ENCODE measurements at regions not wholly inside any gene's neighbourhood (a gene's known extent, or its start where the extent isn't known, plus 50 kb on each side); places are given as distances from the start of the nearest gene placed in this dataset.

DNA sequence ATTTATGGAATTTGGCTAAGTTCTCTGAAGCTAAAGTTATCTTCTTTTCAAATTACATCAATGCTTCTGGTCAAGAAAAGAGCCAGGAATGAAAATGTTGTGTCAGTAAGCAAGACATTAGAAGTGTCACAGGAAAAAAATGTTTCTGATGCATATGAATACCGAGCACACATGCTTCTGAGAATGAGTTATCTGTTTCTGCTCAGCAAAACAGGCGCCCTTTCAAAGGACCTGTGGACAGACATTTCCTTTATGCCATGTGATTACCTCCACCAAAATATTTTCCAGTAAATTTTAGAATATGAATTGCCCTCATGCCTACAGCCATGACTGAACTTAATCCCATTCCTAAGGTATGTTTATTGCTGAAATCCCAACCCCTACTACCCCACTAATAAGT lies 55.4 kb upstream of the RNF180 start:
- H3K27ac ChIP-seq: no peak overlapping the region
- no peaks in the 10 kb centered on the region for H3K27me3 ChIP-seq
- no peaks in the 10 kb centered on the region for H3K36me3 ChIP-seq
- DNase-seq (ENCODE audit: low spot score in 2 of 2): no peak
- H3K4me1 ChIP-seq: no peaks in the 10 kb centered on the region
- no peak for TF ChIP-seq EP300 (IDR thresholded peaks at IDR 0.05)
- no peak for TF ChIP-seq POLR2A (IDR thresholded peaks at IDR 0.05)
- peaks cover 8% of the 10 kb centered on the region for H3K9me3 ChIP-seq
- no peak overlapping the region for H3K4me3 ChIP-seq
- WGBS: 66% methylated on average over 2 of the region's 2 CpGs

DNA sequence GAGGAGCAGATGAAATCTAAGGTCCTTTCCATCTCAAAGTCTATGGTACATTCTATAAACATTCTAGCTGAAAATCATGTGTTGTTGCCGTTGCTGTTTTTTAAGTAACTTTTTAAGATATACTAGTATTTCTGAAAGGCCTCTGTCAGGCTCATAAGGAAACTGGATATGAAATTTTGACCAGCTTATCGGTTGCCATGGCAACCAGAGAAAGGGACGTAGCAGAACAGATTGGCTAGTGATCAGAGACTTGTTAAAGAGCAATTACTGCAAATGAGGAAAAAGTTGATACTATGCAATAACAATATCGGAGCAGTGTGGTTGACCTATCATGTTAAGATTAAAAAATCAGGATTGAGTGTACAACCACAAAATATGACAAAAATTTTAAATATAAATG lies 57.0 kb upstream of the RNF180 start:
- peaks cover 9% of the 10 kb centered on the region for H3K9me3 ChIP-seq
- no peaks in the 10 kb centered on the region for H3K4me1 ChIP-seq
- no peak overlapping the region for H3K27ac ChIP-seq
- no peaks in the 10 kb centered on the region for H3K27me3 ChIP-seq
- WGBS: 77% methylated on average over 4 of the region's 4 CpGs
- no peak for DNase-seq (ENCODE audit: low spot score in 2 of 2)
- no peaks in the 10 kb centered on the region for H3K36me3 ChIP-seq
- no peak overlapping the region for H3K4me3 ChIP-seq
- no peak for TF ChIP-seq POLR2A (IDR thresholded peaks at IDR 0.05)
- TF ChIP-seq, protein P1, sequence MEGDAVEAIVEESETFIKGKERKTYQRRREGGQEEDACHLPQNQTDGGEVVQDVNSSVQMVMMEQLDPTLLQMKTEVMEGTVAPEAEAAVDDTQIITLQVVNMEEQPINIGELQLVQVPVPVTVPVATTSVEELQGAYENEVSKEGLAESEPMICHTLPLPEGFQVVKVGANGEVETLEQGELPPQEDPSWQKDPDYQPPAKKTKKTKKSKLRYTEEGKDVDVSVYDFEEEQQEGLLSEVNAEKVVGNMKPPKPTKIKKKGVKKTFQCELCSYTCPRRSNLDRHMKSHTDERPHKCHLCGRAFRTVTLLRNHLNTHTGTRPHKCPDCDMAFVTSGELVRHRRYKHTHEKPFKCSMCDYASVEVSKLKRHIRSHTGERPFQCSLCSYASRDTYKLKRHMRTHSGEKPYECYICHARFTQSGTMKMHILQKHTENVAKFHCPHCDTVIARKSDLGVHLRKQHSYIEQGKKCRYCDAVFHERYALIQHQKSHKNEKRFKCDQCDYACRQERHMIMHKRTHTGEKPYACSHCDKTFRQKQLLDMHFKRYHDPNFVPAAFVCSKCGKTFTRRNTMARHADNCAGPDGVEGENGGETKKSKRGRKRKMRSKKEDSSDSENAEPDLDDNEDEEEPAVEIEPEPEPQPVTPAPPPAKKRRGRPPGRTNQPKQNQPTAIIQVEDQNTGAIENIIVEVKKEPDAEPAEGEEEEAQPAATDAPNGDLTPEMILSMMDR (IDR thresholded peaks at IDR 0.05): no peak
- TF ChIP-seq EP300 (IDR thresholded peaks at IDR 0.05): no peak
- TF ChIP-seq POLR2AphosphoS5 (IDR thresholded peaks at IDR 0.05): no peak

DNA sequence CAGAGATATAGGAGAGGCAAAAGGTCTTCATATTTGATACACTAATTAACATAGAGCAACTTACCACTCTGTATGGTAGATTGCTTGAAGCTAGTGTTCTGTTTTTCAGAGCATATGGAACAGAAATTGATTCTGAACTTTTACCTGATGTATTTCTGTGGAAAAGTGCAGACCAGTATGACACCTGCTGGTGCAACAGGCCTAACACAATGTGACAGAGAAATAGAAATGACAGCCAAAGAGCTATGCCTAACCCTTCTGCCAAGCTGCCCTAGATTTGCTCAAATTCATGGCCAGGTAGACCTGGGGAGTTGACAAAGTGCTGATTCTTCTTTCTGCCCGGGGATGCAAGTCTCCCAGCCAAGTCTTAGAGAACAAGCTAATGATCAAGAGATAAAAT lies 65.4 kb upstream of the RNF180 start:
- H3K4me3 ChIP-seq: no peak overlapping the region
- DNase-seq (ENCODE audit: low spot score in 2 of 2): no peak
- WGBS: 47% methylated on average over 1 of the region's 1 CpG

GRCh38 chr5:64096771-64097170 lies 68.9 kb upstream of the RNF180 start:
- no peak overlapping the region for H3K27ac ChIP-seq
- H3K4me1 ChIP-seq: no peaks in the 10 kb centered on the region
- H3K9me3 ChIP-seq: no peaks in the 10 kb centered on the region
- TF ChIP-seq EP300 (IDR thresholded peaks at IDR 0.05) (no peak), POLR2AphosphoS5 (IDR thresholded peaks at IDR 0.05) (no peak), POLR2A (IDR thresholded peaks at IDR 0.05) (no peak)
- TF ChIP-seq, protein P1 (IDR thresholded peaks at IDR 0.05): no peak
- no peak overlapping the region for H3K4me3 ChIP-seq
- no peaks in the 10 kb centered on the region for H3K27me3 ChIP-seq
- H3K36me3 ChIP-seq: no peaks in the 10 kb centered on the region
- no peak for DNase-seq (ENCODE audit: low spot score in 2 of 2)

More for the DNA sequence above, 65.4 kb upstream of the RNF180 start:
- no peak overlapping the region for H3K27ac ChIP-seq
- H3K9me3 ChIP-seq: peaks cover under 1% of the 10 kb centered on the region
- no peaks in the 10 kb centered on the region for H3K36me3 ChIP-seq
- no peaks in the 10 kb centered on the region for H3K27me3 ChIP-seq
- no peaks in the 10 kb centered on the region for H3K4me1 ChIP-seq
- TF ChIP-seq EP300 (IDR thresholded peaks at IDR 0.05) (no peak), POLR2AphosphoS5 (IDR thresholded peaks at IDR 0.05) (no peak), POLR2A (IDR thresholded peaks at IDR 0.05) (no peak)
- TF ChIP-seq, protein P1 (IDR thresholded peaks at IDR 0.05): no peak

DNA sequence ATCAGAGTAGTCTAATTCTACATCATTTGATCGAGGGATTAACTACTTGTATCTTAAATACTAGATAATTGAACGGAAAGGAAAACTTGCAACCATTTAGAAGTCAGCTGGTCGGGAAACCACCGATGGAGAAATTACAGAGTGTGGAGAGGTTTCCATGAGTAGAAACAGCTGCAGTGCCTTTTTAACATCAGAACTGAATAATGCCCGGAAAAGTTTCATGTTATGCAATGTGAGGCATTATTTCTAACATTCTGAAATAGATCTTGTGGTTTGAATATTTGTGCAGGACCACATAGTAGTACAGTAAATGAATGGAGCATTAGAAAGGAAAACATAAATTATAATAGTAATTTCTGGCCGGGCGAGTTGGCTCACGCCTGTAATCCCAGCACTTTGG lies 88.1 kb upstream of the RNF180 start:
- 79% methylated on average over 8 of the region's 8 CpGs for WGBS
- TF ChIP-seq POLR2AphosphoS5 (IDR thresholded peaks at IDR 0.05): no peak
- TF ChIP-seq, protein P1 (IDR thresholded peaks at IDR 0.05): no peak
- no peak for TF ChIP-seq POLR2A (IDR thresholded peaks at IDR 0.05)
- TF ChIP-seq EP300 (IDR thresholded peaks at IDR 0.05): no peak
- H3K4me3 ChIP-seq: no peak overlapping the region
- no peak for DNase-seq (ENCODE audit: low spot score in 2 of 2)
- no peaks in the 10 kb centered on the region for H3K9me3 ChIP-seq
- H3K27ac ChIP-seq: no peak overlapping the region
- no peaks in the 10 kb centered on the region for H3K27me3 ChIP-seq
- no peaks in the 10 kb centered on the region for H3K36me3 ChIP-seq
- H3K4me1 ChIP-seq: no peaks in the 10 kb centered on the region

DNA sequence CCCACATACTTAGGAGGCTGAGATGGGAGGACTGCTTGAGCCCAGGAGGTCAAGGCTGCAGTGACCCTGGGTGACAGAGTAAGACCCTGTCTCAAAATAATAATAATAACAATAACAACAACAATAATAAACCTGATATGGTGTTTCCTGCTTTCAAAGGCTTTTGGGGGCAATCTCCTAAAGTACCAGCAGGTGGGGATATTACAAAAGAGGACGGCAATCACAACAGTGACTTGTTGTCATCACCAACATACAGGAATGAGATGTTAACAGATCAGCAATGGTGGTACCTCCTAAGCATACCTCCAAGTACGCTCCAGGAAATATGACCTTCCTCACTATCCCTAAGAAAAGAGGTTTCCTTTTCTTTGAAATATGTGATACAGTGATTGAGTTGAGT lies 91.1 kb upstream of the RNF180 start:
- no peak overlapping the region for H3K4me3 ChIP-seq
- DNase-seq (ENCODE audit: low spot score in 2 of 2): no peak
- H3K9me3 ChIP-seq: no peaks in the 10 kb centered on the region
- no peaks in the 10 kb centered on the region for H3K4me1 ChIP-seq
- TF ChIP-seq POLR2AphosphoS5 (IDR thresholded peaks at IDR 0.05) (no peak), POLR2A (IDR thresholded peaks at IDR 0.05) (no peak), EP300 (IDR thresholded peaks at IDR 0.05) (no peak)
- TF ChIP-seq, protein P1 (IDR thresholded peaks at IDR 0.05): peak in 1 of 2 donors; percentile 35
- no peaks in the 10 kb centered on the region for H3K36me3 ChIP-seq
- 30% methylated on average over 2 of the region's 2 CpGs for WGBS
- H3K27me3 ChIP-seq: no peaks in the 10 kb centered on the region
- no peak overlapping the region for H3K27ac ChIP-seq
